D341Med (cell line): ENCODE measurements at regions not wholly inside any gene's neighbourhood (a gene's known extent, or its start where the extent isn't known, plus 50 kb on each side); places are given as distances from the start of the nearest gene placed in this dataset.

Experiments
- DNase-seq: peaks from one replicate; pipeline ENCODE4 v3.0.0; 2012; ENCODE audit warnings: low spot score

DNA sequence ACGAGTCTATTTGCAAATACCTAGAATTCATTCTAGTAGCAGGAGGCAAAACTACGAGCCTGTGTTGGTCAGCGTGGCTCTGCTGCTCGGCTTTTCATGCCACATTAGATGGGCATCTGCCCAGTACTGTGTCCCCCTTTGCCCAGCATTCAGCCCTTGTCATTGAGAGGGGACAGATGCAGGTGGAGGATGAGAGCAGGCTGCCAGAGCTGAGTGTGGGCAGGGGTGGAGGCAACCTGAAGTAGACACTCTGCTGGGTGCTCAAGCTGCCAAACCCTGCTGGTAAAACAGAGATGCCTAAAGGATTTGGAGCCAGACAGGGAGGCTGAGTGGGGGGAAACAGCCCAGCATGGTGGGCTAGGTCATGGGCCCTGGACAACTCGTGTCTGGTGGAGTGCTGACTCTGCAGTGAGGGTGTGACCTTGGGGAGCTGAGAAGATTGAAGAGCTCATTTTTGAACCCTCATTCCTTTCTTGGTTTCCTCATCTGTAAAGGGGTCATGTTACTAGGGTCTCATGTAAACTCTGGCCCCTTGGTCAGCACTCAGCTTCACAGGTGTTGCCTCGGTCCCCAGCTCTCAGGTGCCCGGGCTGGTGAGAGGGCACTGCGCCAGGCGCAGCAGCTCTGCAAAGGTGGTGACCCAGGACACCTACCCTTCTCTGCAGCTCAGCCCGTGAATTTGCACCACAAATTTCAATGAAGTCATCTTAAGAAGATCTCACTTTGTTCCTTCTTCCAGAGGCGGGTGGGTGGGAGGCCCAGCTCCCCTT, 64.2 kb upstream of the BHLHE23 start:
- no peak for DNase-seq

DNA sequence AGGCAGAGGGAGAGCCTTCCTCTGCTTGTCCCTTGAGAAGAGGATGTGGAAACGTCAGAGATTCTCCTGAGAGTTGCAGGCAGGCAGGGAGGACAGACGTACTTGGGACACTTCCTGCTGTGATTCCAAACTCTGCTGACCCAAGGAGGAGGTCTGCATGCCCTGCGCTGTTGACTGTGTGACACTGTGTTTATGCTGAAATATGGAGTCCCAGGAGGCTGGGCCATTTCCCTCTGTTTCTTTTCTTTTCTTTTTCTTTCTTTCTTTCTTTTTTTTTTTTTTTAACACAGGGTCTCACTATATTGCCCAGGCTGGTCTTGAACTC, 63.5 kb upstream of the BHLHE23 start:
- DNase-seq, result no peak

DNA sequence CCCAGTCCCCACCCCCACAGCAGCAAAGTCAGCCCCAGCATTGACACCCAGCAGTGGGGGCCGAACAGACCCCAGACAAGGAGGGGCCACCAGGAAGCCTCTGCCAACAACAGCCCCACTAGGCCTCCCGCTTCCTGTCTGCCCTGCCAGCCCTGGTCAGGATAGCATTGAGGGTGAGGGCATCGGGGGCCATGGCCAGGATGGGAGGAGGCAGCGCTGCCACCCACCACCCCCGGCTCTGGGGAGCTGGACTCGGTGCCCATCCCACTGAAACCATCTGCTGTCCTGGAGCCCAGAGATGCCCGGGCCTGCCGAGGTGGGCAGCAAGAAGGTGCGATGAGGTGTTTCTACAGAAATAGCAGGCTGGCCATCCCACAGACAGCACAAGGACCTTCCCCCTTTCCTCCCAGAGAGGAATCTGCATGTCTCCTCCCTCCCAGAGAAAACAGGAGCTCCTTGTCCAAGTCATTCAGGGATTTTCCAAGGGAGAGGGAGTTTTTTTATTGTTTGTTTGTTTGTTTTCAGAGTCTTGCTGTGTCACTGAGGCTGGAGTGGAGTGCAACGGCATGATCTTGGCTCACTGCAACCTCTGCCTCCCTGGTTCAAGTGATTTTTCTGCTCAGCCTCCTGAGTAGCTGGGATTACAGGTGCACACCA, 62.1 kb upstream of the BHLHE23 start:
- no peak for DNase-seq

DNA sequence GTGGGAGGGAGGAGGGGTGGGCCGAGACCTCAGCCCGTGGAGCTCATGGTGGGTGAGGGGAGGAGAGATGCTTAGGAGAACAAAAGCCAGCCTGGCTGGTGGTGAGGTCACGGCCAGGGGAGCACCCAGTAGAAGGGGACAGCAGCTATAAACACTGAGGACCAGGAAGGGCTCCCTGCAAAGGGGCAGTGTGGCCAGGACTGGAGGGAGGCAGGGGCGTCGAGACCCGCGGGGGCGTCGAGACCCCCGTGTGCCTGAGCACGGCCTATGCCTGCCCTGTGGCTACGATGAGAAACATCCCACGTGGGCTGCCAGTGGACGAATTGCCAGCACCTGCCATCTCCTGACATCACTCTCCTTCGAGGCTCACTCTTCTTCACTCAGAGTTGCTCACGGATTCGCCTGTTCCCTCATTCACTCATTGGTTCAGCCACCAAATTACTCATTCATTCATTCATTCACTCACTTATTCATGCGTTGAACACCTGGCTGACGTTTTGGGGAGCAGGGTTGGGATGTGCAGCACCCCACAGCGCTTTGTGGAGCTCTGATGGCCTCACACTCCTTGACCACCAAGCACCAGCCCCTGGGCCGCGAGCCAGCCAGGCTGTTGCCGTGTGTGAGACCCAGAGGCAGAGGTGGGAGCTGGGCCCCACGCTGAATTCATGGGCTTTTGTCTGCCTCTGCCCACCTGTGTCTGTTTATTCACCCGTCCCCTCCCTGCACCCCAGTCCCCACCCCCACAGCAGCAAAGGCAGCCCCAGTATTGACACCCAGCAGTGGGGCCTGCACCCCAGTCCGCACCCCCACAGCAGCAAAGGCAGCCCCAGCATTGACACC, 61.2 kb upstream of the BHLHE23 start:
- DNase-seq, result no peak

DNA sequence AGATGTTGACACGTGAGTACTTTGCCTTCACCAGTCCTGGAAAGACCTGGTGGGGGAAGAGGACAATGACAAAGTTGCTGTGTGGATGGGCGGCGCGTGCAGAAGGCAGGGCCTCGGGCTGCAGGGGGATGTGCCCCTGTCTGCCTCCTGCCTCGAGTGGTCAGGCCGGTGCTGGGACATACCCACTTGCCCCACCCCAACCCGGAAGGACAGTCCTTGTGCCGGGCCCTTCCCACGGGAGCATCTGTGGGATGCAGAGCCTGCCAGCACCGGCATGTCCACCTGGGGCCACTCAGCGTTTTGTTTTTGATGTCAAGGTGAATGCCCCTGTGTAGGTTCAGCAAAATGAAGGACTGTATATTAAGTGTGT, 60.5 kb upstream of the BHLHE23 start:
- no peak for DNase-seq

DNA sequence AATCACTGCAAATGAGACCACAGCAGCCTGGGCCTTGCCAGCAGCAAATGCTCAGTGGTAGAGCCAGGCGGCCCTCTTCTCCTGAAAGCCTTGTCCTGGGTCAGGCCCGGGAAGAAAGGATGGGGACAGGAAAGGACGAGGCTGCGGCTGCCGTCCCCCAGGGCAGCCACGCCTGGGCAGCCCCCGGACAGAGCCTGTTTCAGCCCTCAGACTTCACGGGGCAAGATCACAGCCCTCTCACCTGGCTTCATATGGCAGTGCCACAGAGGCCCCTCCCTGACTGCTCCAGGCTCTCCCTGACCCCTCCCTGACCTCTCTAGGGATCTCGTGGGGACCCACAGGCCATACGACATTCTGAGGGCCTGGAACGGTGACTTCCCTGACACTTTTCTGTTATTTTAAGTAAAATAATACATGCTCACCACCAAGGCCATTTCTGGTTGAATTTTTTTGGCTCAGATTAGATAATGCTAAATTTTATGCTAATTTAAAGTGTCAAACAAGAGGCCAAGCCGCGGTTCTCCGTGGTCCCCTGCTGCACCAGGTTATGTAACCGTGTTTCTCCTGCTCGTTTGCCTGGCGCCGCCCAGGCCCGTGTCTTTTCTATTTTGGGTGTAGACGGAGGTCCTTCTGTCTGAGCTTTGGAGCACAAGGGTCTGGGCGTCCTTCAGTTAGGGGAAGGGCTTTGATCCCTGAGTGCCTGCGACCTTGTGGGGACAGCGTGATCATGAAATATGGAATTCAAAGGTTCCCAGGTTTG, 59.9 kb upstream of the BHLHE23 start:
- no peak for DNase-seq

DNA sequence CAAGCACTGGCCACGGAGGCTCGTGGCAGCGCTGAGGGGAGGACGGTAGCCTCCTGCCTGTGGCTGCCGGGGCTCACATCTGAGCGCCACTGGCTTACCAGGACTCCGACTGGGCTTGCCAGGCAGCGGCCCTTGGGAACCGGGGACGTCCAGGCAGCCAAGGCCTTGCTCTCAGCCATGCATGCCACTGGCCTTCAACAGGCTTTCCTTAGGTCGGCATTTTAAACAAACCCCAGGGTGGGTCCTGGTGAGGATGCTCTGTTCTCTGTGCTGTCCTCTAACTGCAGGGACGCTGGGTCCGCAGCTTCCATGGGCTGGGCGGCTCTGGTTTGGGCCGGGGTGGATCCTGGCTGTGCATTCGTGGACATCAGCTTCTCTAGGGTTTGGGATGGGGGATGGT, 59.1 kb upstream of the BHLHE23 start:
- no peak for DNase-seq

DNA sequence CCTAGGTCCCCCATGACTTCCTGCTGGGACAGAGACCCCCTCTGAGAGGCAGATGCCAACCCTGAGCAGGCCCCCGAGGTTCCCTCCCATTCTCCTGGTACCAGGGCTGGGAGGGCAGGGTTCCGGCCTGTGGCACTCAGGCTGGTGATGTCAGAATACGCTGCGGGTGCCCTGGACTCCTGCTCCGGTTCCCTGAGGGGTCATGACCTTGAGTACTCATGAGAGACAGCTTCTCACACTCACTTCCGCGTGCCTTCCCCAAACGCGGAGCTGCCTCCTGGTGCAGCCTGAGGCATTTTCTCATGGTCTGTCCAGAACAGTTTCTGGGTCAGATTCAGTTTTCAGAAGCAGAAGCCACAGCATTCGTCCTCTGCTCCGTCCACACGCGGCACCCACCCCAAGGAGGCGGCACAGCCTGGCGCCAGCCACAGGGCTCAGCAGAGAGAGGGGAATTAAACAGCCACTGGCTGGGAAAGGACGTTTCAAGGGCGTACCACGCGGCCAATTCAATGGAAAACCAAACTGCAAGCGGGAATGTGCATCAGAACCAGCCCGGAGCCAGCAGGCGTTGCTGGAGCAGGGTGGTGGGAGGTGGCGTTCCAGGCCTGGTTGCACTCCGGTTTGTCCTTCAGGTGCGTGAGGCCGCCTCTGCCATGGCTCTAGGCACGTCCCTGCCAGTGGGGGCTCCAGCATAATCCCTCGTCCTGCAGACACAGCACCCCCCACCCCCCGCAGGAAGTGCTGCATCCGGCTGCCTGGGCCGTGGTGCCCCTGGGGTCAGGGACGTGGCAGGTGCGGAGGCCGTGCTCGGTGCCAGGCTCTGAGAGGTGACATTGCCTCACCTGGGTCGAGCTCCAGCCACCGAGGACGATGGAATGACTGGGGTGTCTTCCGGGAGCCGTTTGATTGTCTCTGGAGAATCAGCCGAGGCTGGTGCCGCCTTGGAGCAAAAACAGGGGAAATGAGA, 58.3 kb upstream of the BHLHE23 start:
- peak; percentile 32 for DNase-seq

DNA sequence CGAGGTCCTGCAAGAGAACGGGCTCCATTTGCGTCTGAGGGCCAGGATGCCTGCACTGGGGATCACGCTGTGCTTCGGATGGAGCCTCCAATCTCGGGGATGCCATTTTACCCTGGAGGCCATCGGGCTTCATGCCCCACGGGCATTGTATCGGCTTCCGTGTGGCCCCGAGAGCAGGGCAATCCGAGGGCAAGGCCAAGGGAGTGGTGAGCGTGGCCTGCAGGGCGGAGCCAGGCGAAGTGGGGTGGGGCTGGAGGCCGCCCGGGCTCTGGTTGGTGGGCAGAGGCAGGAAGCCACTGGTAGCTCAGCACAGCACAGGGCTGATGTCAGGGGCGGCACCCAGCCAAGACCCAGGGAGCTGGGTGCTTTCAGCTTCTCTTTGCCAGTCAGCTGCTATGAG, 57.5 kb upstream of the BHLHE23 start:
- DNase-seq, result peak; percentile 52

DNA sequence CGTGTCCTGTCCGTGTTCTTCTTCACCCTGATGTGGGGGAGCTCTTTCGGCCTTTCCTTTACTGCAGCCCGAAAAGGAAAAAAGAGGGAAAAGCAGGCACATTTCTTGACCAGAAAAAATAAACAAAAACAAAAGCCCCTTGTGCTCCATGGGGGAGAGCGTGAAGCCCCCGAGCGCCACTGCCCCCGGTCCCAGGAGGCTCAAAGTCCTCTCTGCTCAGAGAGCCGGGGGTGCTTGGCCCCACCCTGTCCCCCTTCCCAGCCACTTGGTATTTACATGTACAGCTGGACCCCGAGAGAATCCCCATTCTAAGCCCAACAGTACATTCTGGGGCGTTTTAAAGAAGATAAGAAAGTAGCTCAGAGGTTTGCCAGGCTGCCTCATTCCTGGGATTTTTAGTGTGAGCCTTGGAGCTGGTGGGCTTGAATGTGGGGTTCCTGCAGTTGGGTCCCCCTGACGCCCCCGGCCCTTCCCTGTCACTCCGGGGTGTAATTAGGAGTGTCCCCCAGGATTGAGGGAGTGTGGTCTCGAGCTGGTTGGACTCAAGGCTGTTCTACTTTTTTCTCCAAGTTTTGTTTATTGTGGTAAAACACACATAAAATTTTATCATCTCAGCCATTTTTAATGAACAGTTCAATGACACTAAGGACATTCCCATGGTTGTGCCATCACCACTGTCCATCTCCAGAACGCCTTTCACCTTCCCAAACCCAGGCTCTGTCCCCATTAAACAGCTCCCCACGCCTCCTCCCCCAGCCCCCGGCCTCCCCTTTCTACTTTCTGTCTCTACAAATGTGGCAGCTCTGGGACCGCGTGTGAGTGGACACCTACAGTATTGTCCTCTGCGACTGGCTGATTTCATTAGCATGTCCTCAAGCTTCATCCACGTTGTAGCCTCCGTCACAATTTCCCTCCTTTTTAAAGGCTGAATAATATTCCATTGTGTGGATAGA, 55.7 kb upstream of the BHLHE23 start:
- peak; percentile 17 for DNase-seq

DNA sequence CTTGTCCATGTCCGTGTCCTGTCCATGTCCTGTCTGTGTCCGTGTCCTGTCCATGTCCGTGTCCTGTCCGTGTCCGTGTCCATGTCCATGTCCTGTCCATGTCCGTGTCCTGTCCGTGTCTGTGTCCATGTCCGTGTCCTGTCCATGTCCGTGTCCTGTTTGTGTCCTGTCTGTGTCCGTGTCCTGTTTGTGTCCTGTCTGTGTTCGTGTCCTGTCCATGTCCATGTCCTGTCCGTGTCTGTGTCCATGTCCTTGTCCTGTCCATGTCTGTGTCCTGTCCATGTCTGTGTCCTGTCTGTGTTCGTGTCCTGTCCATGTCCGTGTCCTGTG, 55.0 kb upstream of the BHLHE23 start:
- no peak for DNase-seq

DNA sequence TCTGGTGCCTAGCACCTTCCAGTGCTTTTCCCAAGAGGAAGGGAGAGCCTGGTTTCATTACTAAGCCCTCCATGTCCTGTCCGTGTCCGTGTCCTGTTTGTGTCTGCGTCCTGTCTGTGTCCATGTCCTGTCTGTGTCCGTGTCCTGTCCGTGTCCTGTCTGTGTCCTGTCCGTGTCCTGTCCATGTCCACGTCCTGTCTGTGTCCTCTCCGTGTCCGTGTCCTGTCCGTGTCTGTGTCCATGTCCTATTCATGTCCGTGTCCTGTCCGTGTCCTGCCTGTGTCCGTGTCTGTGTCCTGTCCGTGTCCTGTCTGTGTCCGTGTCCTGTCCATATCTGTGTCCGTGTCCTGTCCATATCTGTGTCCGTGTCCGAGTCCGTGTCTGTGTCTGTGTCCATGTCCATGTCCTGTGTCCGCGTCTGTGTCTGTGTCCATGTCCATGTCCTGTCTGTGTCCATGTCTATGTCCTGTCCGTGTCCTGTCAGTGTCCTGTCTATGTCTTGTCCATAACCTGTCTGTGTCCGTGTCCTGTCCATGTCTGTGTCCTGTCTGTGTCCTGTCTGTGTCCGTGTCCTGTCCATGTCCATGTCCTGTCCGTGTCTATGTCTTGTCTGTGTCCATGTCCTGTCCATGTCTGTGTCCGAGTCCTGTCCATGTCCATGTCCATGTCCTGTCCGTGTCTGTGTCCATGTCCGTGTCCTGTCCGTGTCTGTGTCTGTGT, 54.4 kb upstream of the BHLHE23 start:
- DNase-seq, result no peak

DNA sequence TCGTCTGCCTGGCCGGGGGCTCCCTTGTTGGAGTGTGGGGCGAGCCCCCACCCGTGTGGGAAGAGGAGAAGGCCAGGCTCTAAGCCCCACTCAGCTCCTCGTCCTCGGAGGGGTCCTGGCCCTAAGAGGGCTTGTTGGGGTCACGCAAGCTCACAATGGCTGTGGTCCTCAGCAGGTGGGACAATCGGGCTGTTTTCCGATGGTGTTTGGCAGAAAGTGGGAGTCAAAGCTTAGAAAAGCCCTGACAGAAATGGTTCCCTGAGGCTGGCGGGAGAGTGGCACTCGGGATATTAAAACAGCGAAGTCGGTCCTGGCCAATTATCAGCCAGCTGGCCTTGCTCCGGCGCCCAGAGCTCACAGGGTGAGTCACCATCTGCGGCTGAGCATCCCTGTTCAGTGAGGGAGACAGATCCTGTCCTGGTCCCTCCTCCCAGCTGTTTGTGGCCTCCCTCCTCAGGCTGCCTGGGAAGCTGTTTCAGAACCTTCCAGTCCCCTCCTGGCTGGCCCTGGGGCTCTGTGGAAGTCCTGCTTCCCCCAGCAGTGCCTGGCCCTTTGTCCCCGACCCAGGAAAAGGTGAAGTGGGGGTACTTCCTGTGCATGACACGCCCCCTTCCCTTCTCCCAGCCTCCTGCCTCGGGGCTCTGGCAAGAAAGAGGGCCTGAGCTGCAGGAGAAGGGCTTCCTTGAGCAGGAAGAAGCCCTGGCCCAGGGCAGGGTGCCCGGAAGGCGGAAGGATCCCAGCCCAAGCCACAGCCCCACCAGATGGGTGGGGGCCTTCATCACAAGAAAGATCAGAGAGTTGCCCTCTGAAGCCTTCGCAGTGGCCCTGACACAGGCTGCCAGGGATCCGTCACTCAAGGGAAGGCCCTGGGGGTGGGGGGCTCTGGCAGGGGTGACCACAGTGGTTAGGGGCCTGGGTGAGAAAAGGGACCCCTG, 53.6 kb upstream of the BHLHE23 start:
- DNase-seq, result peak; percentile 49

DNA sequence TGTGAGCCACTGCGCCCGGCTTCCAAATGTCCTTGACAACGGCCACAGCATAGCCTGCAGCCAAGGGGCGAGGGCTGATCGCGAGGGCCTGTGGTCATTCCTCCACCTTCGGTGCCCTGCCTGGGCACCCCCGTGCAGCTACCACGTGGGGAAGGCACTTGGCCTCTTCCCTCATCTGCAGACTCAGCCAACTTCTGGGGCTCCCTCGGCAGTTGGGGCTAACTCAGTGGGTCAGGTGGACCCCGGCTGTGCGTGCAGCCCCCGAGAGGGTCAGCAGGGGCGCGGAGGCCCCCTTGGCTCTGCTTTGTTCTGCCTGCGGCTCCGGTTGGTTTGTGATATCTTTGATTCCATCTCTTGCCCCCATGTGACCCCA, 52.9 kb upstream of the BHLHE23 start:
- DNase-seq, result no peak

DNA sequence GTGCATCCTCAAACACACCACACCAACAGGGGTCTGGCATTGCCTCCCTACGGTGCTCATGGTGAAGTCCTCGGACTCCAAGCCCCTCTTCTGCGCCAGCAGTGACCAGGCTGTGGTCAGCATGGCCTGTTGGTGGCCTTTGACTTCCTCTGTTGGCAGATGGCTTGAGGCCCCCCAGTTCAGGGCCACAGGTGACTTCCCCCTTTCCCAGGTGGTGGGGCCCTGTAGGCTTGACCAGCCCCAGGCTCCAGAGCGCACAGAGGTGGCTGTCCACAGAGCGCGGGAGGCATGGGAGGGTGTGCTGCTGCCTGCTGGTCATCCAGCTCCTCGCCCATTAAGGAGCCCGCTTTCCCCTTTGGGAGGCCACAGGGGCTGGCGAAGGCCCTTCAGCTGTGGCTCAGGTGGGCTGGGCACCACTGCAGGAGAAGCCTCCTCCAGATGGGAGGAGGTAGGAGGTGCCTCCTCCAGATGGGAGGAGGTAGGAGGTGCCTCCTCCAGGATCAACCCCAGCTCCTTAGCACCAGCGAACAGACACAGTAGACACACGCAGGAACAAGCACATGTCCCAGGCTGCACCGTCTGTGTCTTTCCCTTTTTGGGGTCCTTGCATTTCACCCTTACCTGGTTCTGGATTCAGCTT, 52.1 kb upstream of the BHLHE23 start:
- peak; percentile 37 for DNase-seq

DNA sequence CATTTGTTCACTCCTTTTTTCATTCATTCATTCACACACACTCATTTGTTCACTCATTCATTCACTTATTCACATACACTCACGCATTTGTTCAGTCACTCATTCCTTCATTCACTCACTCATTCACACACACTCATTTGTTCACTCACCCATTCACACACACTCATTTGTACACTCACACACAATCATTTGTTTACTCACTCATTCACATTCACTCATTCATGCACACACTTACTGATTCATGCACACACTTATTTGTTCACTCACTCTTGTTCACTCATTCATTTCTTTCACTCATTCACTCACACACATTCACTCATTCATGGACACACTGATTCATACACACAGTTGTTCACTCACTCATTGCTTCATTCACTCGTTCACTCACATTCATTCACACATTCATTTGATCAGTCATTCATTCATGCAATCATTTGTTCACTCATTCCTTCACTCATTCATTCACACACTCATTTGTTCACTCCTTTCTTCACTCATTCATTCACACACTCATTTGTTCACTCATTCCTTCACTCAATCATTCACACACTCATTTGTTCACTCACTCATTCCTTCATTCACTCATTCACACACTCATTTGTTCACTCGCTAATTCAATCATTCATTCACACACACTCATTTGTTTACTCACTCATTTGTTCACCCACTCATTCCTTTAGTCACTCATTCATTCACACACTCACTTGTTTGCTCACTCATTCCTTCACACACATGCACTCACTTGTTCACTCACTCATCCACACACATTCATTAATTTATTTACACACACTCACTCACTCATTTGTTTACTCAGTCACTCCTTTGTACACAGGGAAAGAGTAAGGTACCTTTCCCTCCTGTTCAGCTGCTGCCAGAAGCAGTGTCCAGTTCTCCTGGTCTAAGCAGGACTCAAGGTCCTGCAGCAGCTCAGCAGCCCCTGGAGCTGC, 50.7 kb upstream of the BHLHE23 start:
- DNase-seq, result peak; percentile 16
